ENCODE measurements at regions not wholly inside any gene's neighbourhood (a gene's known extent, or its start where the extent isn't known, plus 50 kb on each side); places are given as distances from the start of the nearest gene placed in this dataset.

GRCh38 chr3:25019506-25019905 lies 408.6 kb upstream of the RARB start:
- no peak overlapping the region for H3K27ac ChIP-seq (ENCODE audit: low read depth in 1 of 3, low read length in 2 of 3)
- 56 to 79% (median 75%) methylated on average over 2 of the region's 2 CpGs for WGBS, 3 donors
- no peak overlapping the region for H3K4me3 ChIP-seq (ENCODE audit: low read depth in 1 of 3, low read length in 3 of 3)

GRCh38 chr3:25021816-25022215 lies 406.2 kb upstream of the RARB start:
- H3K4me1 ChIP-seq (ENCODE audit: control insufficient read depth in 3 of 3, insufficient read depth in 2 of 3, low read depth in 1 of 3, low read length in 2 of 3) = no peaks in the 10 kb centered on the region
- no peak for FAIRE-seq
- WGBS, 3 donors = 43 to 61% (median 44%) methylated on average over 3 of the region's 3 CpGs

More at GRCh38 chr3:25019506-25019905, 408.6 kb upstream of the RARB start:
- no peaks in the 10 kb centered on the region for H3K36me3 ChIP-seq (ENCODE audit: control insufficient read depth in 3 of 3, insufficient read depth in 2 of 3, low read depth in 1 of 3, low read length in 3 of 3)
- FAIRE-seq = no peak
- peaks cover 0 to 2% (median 0%) of the 10 kb centered on the region in 3 donors for H3K27me3 ChIP-seq (ENCODE audit: control insufficient read depth in 3 of 3, insufficient read depth in 3 of 3, low read length in 3 of 3)
- no peak for DNase-seq
- H3K9me3 ChIP-seq (ENCODE audit: control insufficient read depth in 2 of 2, insufficient read depth in 1 of 2, low read depth in 1 of 2, low read length in 1 of 2) = no peaks in the 10 kb centered on the region
- no peaks in the 10 kb centered on the region for H3K4me1 ChIP-seq (ENCODE audit: control insufficient read depth in 3 of 3, insufficient read depth in 2 of 3, low read depth in 1 of 3, low read length in 2 of 3)

GRCh38 chr3:25023876-25024275 lies 404.2 kb upstream of the RARB start:
- Histone ChIP-seq H3K4me3 (ENCODE audit: low read depth in 1 of 3, low read length in 3 of 3) (no peak overlapping the region), H3K27ac (ENCODE audit: low read depth in 1 of 3, low read length in 2 of 3) (no peak overlapping the region), H3K4me1 (ENCODE audit: control insufficient read depth in 3 of 3, insufficient read depth in 2 of 3, low read depth in 1 of 3, low read length in 2 of 3) (no peaks in the 10 kb centered on the region), H3K36me3 (ENCODE audit: control insufficient read depth in 3 of 3, insufficient read depth in 2 of 3, low read depth in 1 of 3, low read length in 3 of 3) (no peaks in the 10 kb centered on the region), H3K9me3 (ENCODE audit: control insufficient read depth in 2 of 2, insufficient read depth in 1 of 2, low read depth in 1 of 2, low read length in 1 of 2) (no peaks in the 10 kb centered on the region), H3K27me3 (ENCODE audit: control insufficient read depth in 3 of 3, insufficient read depth in 3 of 3, low read length in 3 of 3) (peaks cover 0 to 2% (median 0%) of the 10 kb centered on the region in 3 donors)
- WGBS, 3 donors = 80 to 90% (median 88%) methylated on average over 2 of the region's 2 CpGs
- DNase-seq (no peak), FAIRE-seq (no peak)

More at GRCh38 chr3:25021816-25022215, 406.2 kb upstream of the RARB start:
- no peaks in the 10 kb centered on the region for H3K36me3 ChIP-seq (ENCODE audit: control insufficient read depth in 3 of 3, insufficient read depth in 2 of 3, low read depth in 1 of 3, low read length in 3 of 3)
- no peaks in the 10 kb centered on the region for H3K9me3 ChIP-seq (ENCODE audit: control insufficient read depth in 2 of 2, insufficient read depth in 1 of 2, low read depth in 1 of 2, low read length in 1 of 2)
- H3K27ac ChIP-seq (ENCODE audit: low read depth in 1 of 3, low read length in 2 of 3) = no peak overlapping the region
- peak in 1 of 2 donors; percentile 49 for DNase-seq
- no peak overlapping the region for H3K4me3 ChIP-seq (ENCODE audit: low read depth in 1 of 3, low read length in 3 of 3)
- peaks cover 0 to 2% (median 0%) of the 10 kb centered on the region in 3 donors for H3K27me3 ChIP-seq (ENCODE audit: control insufficient read depth in 3 of 3, insufficient read depth in 3 of 3, low read length in 3 of 3)

GRCh38 chr3:25025236-25025635 lies 402.8 kb upstream of the RARB start:
- no peaks in the 10 kb centered on the region for H3K4me1 ChIP-seq (ENCODE audit: control insufficient read depth in 3 of 3, insufficient read depth in 2 of 3, low read depth in 1 of 3, low read length in 2 of 3)

GRCh38 chr3:25027650-25028049 lies 400.4 kb upstream of the RARB start:
- no peaks in the 10 kb centered on the region for H3K27me3 ChIP-seq (ENCODE audit: control insufficient read depth in 3 of 3, insufficient read depth in 3 of 3, low read length in 3 of 3)
- H3K9me3 ChIP-seq (ENCODE audit: control insufficient read depth in 2 of 2, insufficient read depth in 1 of 2, low read depth in 1 of 2, low read length in 1 of 2) = no peaks in the 10 kb centered on the region
- FAIRE-seq (no peak), DNase-seq (no peak)
- no peaks in the 10 kb centered on the region for H3K4me1 ChIP-seq (ENCODE audit: control insufficient read depth in 3 of 3, insufficient read depth in 2 of 3, low read depth in 1 of 3, low read length in 2 of 3)
- H3K36me3 ChIP-seq (ENCODE audit: control insufficient read depth in 3 of 3, insufficient read depth in 2 of 3, low read depth in 1 of 3, low read length in 3 of 3) = no peaks in the 10 kb centered on the region
- no peak overlapping the region for H3K4me3 ChIP-seq (ENCODE audit: low read depth in 1 of 3, low read length in 3 of 3)
- H3K27ac ChIP-seq (ENCODE audit: low read depth in 1 of 3, low read length in 2 of 3) = no peak overlapping the region
- WGBS, 3 donors = 31 to 45% (median 38%) methylated on average over 3 of the region's 3 CpGs

More at GRCh38 chr3:25025236-25025635, 402.8 kb upstream of the RARB start:
- Histone ChIP-seq H3K36me3 (ENCODE audit: control insufficient read depth in 3 of 3, insufficient read depth in 2 of 3, low read depth in 1 of 3, low read length in 3 of 3) (no peaks in the 10 kb centered on the region), H3K9me3 (ENCODE audit: control insufficient read depth in 2 of 2, insufficient read depth in 1 of 2, low read depth in 1 of 2, low read length in 1 of 2) (no peaks in the 10 kb centered on the region), H3K27ac (ENCODE audit: low read depth in 1 of 3, low read length in 2 of 3) (no peak overlapping the region), H3K27me3 (ENCODE audit: control insufficient read depth in 3 of 3, insufficient read depth in 3 of 3, low read length in 3 of 3) (peaks cover 0 to under 1% (median 0%) of the 10 kb centered on the region in 3 donors), H3K4me3 (ENCODE audit: low read depth in 1 of 3, low read length in 3 of 3) (no peak overlapping the region)
- DNase-seq = no peak
- FAIRE-seq = no peak

- Histone ChIP-seq H3K4me3 (ENCODE audit: low read depth in 1 of 3, low read length in 3 of 3) (no peak overlapping the region), H3K4me1 (ENCODE audit: control insufficient read depth in 3 of 3, insufficient read depth in 2 of 3, low read depth in 1 of 3, low read length in 2 of 3) (no peaks in the 10 kb centered on the region), H3K27ac (ENCODE audit: low read depth in 1 of 3, low read length in 2 of 3) (no peak overlapping the region), H3K36me3 (ENCODE audit: control insufficient read depth in 3 of 3, insufficient read depth in 2 of 3, low read depth in 1 of 3, low read length in 3 of 3) (no peaks in the 10 kb centered on the region), H3K27me3 (ENCODE audit: control insufficient read depth in 3 of 3, insufficient read depth in 3 of 3, low read length in 3 of 3) (no peaks in the 10 kb centered on the region), H3K9me3 (ENCODE audit: control insufficient read depth in 2 of 2, insufficient read depth in 1 of 2, low read depth in 1 of 2, low read length in 1 of 2) (no peaks in the 10 kb centered on the region)
- DNase-seq (no peak), FAIRE-seq (no peak)
- WGBS, 3 donors = 51 to 74% (median 63%) methylated on average over 2 of the region's 2 CpGs
Measured at GRCh38 chr3:25029820-25030219, 398.2 kb upstream of the RARB start.

- Histone ChIP-seq H3K27me3 (ENCODE audit: control insufficient read depth in 3 of 3, insufficient read depth in 3 of 3, low read length in 3 of 3) (no peaks in the 10 kb centered on the region), H3K9me3 (ENCODE audit: control insufficient read depth in 2 of 2, insufficient read depth in 1 of 2, low read depth in 1 of 2, low read length in 1 of 2) (no peaks in the 10 kb centered on the region), H3K27ac (ENCODE audit: low read depth in 1 of 3, low read length in 2 of 3) (no peak overlapping the region), H3K4me1 (ENCODE audit: control insufficient read depth in 3 of 3, insufficient read depth in 2 of 3, low read depth in 1 of 3, low read length in 2 of 3) (no peaks in the 10 kb centered on the region), H3K4me3 (ENCODE audit: low read depth in 1 of 3, low read length in 3 of 3) (no peak overlapping the region), H3K36me3 (ENCODE audit: control insufficient read depth in 3 of 3, insufficient read depth in 2 of 3, low read depth in 1 of 3, low read length in 3 of 3) (no peaks in the 10 kb centered on the region)
- DNase-seq (no peak), FAIRE-seq (no peak)
- 68 to 74% (median 74%) methylated on average over 1 of the region's 1 CpG for WGBS, 3 donors
Measured at GRCh38 chr3:25032344-25032743, 395.7 kb upstream of the RARB start.

GRCh38 chr3:25033407-25034029 lies 394.5 kb upstream of the RARB start:
- DNase-seq (peak; percentile 43 to 47), FAIRE-seq (no peak)
- WGBS, 3 donors = 72 to 75% (median 73%) methylated on average over 6 of the region's 6 CpGs
- Histone ChIP-seq H3K4me1 (ENCODE audit: control insufficient read depth in 3 of 3, insufficient read depth in 2 of 3, low read depth in 1 of 3, low read length in 2 of 3) (no peaks in the 10 kb centered on the region), H3K27me3 (ENCODE audit: control insufficient read depth in 3 of 3, insufficient read depth in 3 of 3, low read length in 3 of 3) (no peaks in the 10 kb centered on the region), H3K36me3 (ENCODE audit: control insufficient read depth in 3 of 3, insufficient read depth in 2 of 3, low read depth in 1 of 3, low read length in 3 of 3) (no peaks in the 10 kb centered on the region), H3K9me3 (ENCODE audit: control insufficient read depth in 2 of 2, insufficient read depth in 1 of 2, low read depth in 1 of 2, low read length in 1 of 2) (no peaks in the 10 kb centered on the region), H3K27ac (ENCODE audit: low read depth in 1 of 3, low read length in 2 of 3) (no peak overlapping the region), H3K4me3 (ENCODE audit: low read depth in 1 of 3, low read length in 3 of 3) (no peak overlapping the region)

GRCh38 chr3:25035526-25035925 lies 392.5 kb upstream of the RARB start:
- Histone ChIP-seq H3K36me3 (ENCODE audit: control insufficient read depth in 3 of 3, insufficient read depth in 2 of 3, low read depth in 1 of 3, low read length in 3 of 3) (no peaks in the 10 kb centered on the region), H3K27me3 (ENCODE audit: control insufficient read depth in 3 of 3, insufficient read depth in 3 of 3, low read length in 3 of 3) (no peaks in the 10 kb centered on the region), H3K27ac (ENCODE audit: low read depth in 1 of 3, low read length in 2 of 3) (no peak overlapping the region), H3K4me3 (ENCODE audit: low read depth in 1 of 3, low read length in 3 of 3) (no peak overlapping the region), H3K9me3 (ENCODE audit: control insufficient read depth in 2 of 2, insufficient read depth in 1 of 2, low read depth in 1 of 2, low read length in 1 of 2) (no peaks in the 10 kb centered on the region), H3K4me1 (ENCODE audit: control insufficient read depth in 3 of 3, insufficient read depth in 2 of 3, low read depth in 1 of 3, low read length in 2 of 3) (no peaks in the 10 kb centered on the region)
- 85 to 95% (median 89%) methylated on average over 1 of the region's 1 CpG for WGBS, 3 donors
- FAIRE-seq (no peak), DNase-seq (no peak)
